DOHH2 (cell line): ENCODE measurements at regions not wholly inside any gene's neighbourhood (a gene's known extent, or its start where the extent isn't known, plus 50 kb on each side); places are given as distances from the start of the nearest gene placed in this dataset.

ENCODE experiments used
- H3F3A ChIP-seq: fragments of 200-600 bp; sonication (generic), shearing (Covaris generic); 2 replicates; pipeline ENCODE4 v1.6.0; 2016; ENCODE audit warnings: antibody characterized with exemption, mild to moderate bottlenecking; ENCODE audit not compliant: control insufficient read depth, insufficient read depth
- H3K27ac ChIP-seq: fragments of 200-600 bp; sonication (generic); 2 replicates; pipeline ENCODE4 v1.5.1; 2014; ENCODE audit warnings: low read depth, mild to moderate bottlenecking, low read length, moderate library complexity
- H3K27me3 ChIP-seq: fragments of 200-600 bp; sonication (generic); 2 replicates; pipeline ENCODE4 v1.6.1; 2014; ENCODE audit warnings: mild to moderate bottlenecking, low read length, mixed read lengths; ENCODE audit not compliant: control insufficient read depth
- H3K36me3 ChIP-seq: fragments of 200-600 bp; sonication (generic); 2 replicates; pipeline ENCODE4 v1.6.1; 2014; ENCODE audit warnings: mild to moderate bottlenecking, low read length, moderate library complexity, mixed read lengths; ENCODE audit not compliant: control insufficient read depth
- H3K4me1 ChIP-seq: fragments of 200-600 bp; sonication (generic); 2 replicates; pipeline ENCODE4 v1.6.1; 2014; ENCODE audit warnings: mild to moderate bottlenecking, low read length, mixed read lengths; ENCODE audit not compliant: control insufficient read depth
- H3K4me2 ChIP-seq: fragments of 200-600 bp; sonication (generic); 2 replicates; pipeline ENCODE4 v1.6.0; 2014; ENCODE audit warnings: mild to moderate bottlenecking, low read length, moderate library complexity
- H3K4me3 ChIP-seq: fragments of 200-600 bp; sonication (generic); 2 replicates; pipeline ENCODE4 v1.5.1; 2014; ENCODE audit warnings: mild to moderate bottlenecking, low read length, mixed read lengths
- H3K79me2 ChIP-seq: fragments of 200-600 bp; sonication (generic); 2 replicates; pipeline ENCODE4 v1.6.1; 2014; ENCODE audit warnings: mild to moderate bottlenecking, low read length, mixed read lengths; ENCODE audit not compliant: control insufficient read depth
- H3K9me2 ChIP-seq: fragments of 200-600 bp; sonication (generic); replicated peaks from 2 replicates; pipeline ENCODE4 v1.6.1; 2014; ENCODE audit warnings: mild to moderate bottlenecking, low read length, mixed read lengths; ENCODE audit not compliant: control insufficient read depth
- H3K9me3 ChIP-seq: fragments of 200-600 bp; sonication (generic); 2 replicates; pipeline ENCODE4 v1.6.1; 2014; ENCODE audit warnings: antibody characterized with exemption, low read length, mixed read lengths; ENCODE audit not compliant: control insufficient read depth, insufficient read depth
- H4K20me1 ChIP-seq: fragments of 200-600 bp; sonication (generic); 2 replicates; pipeline ENCODE4 v1.6.0; 2014; ENCODE audit warnings: low read depth, mild to moderate bottlenecking, antibody characterized with exemption, low read length, moderate library complexity; ENCODE audit not compliant: control insufficient read depth, insufficient read depth
- EZH2phosphoT487 ChIP-seq: fragments of 200-600 bp; sonication (generic); IDR thresholded peaks from 2 replicates; pipeline ENCODE4 v1.6.1; 2017; ENCODE audit warnings: borderline replicate concordance, mild to moderate bottlenecking, antibody characterized with exemption, low read length, moderate library complexity, mixed read lengths
- TF ChIP-seq, protein P1 (sequence below): fragments of 200-600 bp; sonication (generic); IDR thresholded peaks from one replicate; pipeline ENCODE4 v1.5.1; 2014; ENCODE audit warnings: antibody characterized with exemption, mild to moderate bottlenecking, low read depth, low read length; ENCODE audit not compliant: poor library complexity, severe bottlenecking

GRCh38 chr7:8833355-8833754, 399.9 kb downstream of the NXPH1 start:
- H3K9me3 ChIP-seq, result no peaks in the 10 kb centered on the region
- H3K36me3 ChIP-seq, result no peaks in the 10 kb centered on the region
- H3F3A ChIP-seq, result no peaks in the 10 kb centered on the region
- no peak overlapping the region for H3K4me2 ChIP-seq
- no peaks in the 10 kb centered on the region for H3K27me3 ChIP-seq
- H3K4me3 ChIP-seq, result no peak overlapping the region
- H4K20me1 ChIP-seq, result no peaks in the 10 kb centered on the region
- H3K27ac ChIP-seq, result no peak overlapping the region
- TF ChIP-seq, protein P1, sequence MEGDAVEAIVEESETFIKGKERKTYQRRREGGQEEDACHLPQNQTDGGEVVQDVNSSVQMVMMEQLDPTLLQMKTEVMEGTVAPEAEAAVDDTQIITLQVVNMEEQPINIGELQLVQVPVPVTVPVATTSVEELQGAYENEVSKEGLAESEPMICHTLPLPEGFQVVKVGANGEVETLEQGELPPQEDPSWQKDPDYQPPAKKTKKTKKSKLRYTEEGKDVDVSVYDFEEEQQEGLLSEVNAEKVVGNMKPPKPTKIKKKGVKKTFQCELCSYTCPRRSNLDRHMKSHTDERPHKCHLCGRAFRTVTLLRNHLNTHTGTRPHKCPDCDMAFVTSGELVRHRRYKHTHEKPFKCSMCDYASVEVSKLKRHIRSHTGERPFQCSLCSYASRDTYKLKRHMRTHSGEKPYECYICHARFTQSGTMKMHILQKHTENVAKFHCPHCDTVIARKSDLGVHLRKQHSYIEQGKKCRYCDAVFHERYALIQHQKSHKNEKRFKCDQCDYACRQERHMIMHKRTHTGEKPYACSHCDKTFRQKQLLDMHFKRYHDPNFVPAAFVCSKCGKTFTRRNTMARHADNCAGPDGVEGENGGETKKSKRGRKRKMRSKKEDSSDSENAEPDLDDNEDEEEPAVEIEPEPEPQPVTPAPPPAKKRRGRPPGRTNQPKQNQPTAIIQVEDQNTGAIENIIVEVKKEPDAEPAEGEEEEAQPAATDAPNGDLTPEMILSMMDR, result no peak
- TF ChIP-seq EZH2phosphoT487, result no peak
- no peaks in the 10 kb centered on the region for H3K79me2 ChIP-seq
- no peaks in the 10 kb centered on the region for H3K4me1 ChIP-seq
- no peaks in the 10 kb centered on the region for H3K9me2 ChIP-seq

DNA sequence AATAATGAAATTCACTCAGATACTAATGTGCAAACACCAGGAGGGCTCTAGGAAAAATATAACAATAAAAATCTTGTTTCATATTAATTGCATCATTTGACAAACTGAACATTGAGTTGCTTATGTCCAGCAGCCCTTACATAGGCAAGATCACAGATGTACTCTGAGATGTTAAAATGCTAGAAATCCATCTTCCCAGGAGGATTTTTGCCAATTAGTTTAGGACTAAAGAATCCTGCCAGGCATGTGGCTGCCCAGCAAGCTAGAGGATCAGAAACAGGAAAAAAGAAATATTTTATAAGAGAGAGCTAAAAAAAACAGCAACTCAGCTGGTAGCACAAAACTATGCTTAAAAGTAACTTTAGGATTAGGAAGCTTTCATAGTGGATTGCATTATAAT, 407.8 kb downstream of the NXPH1 start:
- Histone ChIP-seq H3K9me2 (no peaks in the 10 kb centered on the region), H3K4me2 (no peak overlapping the region), H3K36me3 (no peaks in the 10 kb centered on the region), H4K20me1 (no peaks in the 10 kb centered on the region), H3K4me3 (no peak overlapping the region), H3K27me3 (no peaks in the 10 kb centered on the region), H3K9me3 (no peaks in the 10 kb centered on the region), H3K27ac (no peak overlapping the region), H3K79me2 (no peaks in the 10 kb centered on the region), H3K4me1 (no peaks in the 10 kb centered on the region), H3F3A (no peaks in the 10 kb centered on the region)
- TF ChIP-seq EZH2phosphoT487, result no peak
- TF ChIP-seq, protein P1, result no peak

DNA sequence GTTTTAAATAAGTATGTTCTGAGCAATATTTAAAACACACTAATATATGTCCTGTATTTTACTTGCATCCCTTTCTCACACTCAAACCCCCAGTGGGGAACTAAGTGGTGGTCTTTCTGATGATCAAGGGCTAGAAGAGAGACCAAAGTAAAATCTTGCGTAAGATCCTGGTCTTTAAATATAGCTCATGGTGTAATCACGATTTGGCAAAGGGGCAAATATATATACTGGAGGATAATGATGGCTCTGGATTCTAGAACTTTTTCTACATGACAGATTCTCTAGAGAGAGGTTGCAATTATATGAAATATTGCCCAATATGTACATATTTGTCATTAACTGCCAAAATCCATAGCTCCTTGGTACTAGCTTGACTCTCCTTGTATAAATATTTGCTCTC, 438.3 kb downstream of the NXPH1 start:
- Histone ChIP-seq H3K79me2 (no peaks in the 10 kb centered on the region), H3F3A (no peaks in the 10 kb centered on the region), H4K20me1 (no peaks in the 10 kb centered on the region), H3K4me2 (no peak overlapping the region), H3K36me3 (no peaks in the 10 kb centered on the region), H3K27me3 (no peaks in the 10 kb centered on the region), H3K4me3 (no peak overlapping the region), H3K27ac (no peak overlapping the region), H3K9me2 (no peaks in the 10 kb centered on the region), H3K4me1 (no peaks in the 10 kb centered on the region), H3K9me3 (no peaks in the 10 kb centered on the region)
- TF ChIP-seq EZH2phosphoT487, result no peak
- TF ChIP-seq, protein P1, result no peak

DNA sequence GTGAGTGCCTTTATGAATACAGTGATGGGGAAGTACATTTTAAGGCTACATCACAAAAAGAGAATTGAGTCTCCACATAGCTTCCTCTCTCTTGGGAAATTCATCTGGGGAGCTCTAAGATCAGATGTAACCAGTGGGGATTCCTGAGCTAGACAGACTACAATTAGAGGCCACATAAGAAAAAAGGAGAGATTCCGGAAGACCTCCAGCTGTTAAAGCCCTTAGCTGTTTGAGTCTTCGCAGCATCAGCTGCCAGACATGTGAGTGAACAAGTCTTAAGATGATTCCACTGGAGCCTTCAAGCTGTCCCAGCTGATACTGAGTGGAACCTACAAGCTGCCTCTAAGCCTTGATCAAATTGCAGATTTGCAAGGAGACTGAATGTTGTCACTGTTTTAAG, 448.5 kb downstream of the NXPH1 start:
- Histone ChIP-seq H3F3A (no peaks in the 10 kb centered on the region), H3K4me2 (no peak overlapping the region), H3K36me3 (no peaks in the 10 kb centered on the region), H3K9me2 (no peaks in the 10 kb centered on the region), H3K27ac (no peak overlapping the region), H3K9me3 (no peaks in the 10 kb centered on the region), H3K79me2 (no peaks in the 10 kb centered on the region), H3K4me3 (no peak overlapping the region), H3K27me3 (no peaks in the 10 kb centered on the region), H4K20me1 (no peaks in the 10 kb centered on the region), H3K4me1 (no peaks in the 10 kb centered on the region)
- no peak for TF ChIP-seq EZH2phosphoT487
- TF ChIP-seq, protein P1, result no peak
